ENCODE measurements at regions not wholly inside any gene's neighbourhood (a gene's known extent, or its start where the extent isn't known, plus 50 kb on each side); places are given as distances from the start of the nearest gene placed in this dataset.
"Not testable (repeated sequence)": the region's sequence is repeated elsewhere in the genome, so short reads cannot be mapped to it uniquely, and the experiment has no call there.

DNA sequence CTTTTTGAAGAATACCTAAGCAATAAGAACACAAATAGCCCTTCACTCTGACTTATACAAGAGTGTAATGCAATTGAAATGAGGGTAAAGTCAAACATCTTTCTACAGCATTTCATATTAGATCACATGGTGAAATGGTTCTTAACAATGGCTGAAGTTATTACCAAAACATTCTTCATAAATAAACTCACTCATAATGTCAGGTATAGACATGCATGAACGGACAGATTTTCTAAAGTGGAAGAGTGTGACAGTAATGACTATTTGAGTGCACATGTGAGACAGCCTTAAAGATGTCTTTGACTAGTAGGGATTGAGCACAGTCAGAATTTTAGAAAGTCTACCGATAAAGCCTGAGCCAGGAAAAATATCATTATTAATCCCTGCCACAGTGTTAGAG lies 471.0 kb downstream of the ZPLD1 start:
- no peak for DNase-seq (ENCODE audit: low read depth, low spot score)

DNA sequence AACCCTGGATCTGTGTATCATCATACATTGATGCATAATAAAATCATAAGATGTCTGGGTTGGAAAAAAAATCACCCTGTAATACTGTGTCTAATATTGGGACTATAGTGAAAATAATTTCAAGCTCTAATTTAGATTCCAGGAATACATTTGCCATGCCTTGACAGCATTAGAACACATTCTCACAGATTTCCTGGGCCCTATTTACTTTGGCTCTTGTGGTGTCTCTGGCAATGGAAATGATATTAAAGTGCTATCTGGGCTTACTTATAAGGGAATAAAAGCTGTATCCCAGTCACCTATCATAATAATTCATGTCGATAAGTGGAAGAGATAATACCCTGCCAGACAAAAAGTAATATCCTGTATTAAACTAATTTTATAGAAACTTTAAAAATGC lies 472.0 kb downstream of the ZPLD1 start:
- no peak for DNase-seq (ENCODE audit: low read depth, low spot score)

DNA sequence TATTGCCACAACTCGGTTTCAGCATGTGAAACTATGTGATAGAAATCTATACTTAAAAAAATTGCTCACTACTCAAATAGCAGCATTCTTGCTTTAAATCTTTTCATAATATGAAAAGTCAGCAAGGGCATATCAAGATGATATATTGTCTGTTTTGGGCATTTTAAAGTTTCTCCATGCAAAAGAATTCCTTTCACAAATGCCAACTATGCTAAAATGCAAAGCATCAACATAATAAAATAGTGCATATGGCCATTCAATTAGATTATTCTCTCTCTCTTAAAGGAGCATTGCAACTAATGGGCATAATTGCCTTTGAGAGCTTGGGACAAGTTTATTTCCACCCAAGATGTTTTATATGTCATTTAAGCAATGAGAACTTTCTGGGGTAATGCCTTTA lies 475.1 kb downstream of the ZPLD1 start:
- DNase-seq (ENCODE audit: low read depth, low spot score): no peak

DNA sequence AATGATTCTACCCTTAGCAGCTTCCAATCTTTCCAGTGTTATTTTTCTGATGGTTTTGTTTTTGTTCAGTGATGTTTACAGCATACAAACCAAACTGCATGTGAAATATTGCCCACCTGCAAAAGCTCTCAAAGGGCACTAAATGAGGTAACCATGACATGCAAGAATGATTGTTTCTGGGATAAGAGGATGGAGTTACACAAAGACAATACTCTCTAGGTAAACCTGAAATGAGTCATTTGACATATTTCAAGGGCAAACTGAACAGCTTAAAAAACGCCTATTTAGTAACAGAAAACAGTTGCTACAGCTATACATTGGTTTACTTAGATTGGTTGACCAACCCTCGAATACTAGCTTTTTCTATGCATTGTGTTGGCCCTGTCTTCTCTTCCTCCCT lies 481.7 kb downstream of the ZPLD1 start:
- no peak for DNase-seq (ENCODE audit: low read depth, low spot score)

DNA sequence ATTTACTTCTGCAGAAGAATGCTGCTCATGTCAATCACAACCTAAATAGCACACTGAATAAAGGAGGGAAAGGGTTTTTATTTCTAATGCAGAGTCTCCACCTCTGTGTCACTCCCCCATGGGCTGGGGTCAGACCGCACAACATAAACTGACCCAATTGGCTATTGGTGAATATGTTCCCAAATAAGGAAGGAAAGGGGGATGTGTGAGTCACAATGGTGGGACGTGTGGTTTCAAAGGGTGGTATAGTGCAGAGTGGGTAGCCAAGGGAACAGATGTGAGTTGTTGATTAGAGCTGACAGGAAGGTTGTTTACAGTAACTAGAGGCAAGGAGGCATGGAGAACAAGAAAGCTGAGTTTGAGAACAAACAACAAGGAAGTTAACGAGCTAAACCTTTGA lies 491.8 kb downstream of the ZPLD1 start:
- DNase-seq (ENCODE audit: low read depth, low spot score): no peak

DNA sequence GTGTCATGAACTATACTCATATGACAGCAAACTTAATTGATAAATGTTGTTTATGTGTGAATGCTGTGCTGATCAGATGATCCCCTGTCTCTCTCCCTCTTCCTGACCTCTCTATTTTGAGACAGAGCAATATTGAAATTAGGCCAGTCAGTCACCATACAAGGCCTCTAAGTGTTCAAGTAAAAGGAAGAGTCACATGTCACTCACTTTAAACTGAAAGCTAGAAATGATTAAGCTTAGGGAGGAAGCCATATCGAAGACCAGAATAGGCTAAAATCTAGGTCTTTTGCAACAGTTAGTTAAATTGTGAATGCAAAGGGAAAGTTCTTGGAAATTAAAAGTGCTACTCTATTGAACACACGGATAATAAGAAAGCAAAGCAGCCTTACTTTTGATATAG lies 498.6 kb downstream of the ZPLD1 start:
- no peak for DNase-seq (ENCODE audit: low read depth, low spot score)

DNA sequence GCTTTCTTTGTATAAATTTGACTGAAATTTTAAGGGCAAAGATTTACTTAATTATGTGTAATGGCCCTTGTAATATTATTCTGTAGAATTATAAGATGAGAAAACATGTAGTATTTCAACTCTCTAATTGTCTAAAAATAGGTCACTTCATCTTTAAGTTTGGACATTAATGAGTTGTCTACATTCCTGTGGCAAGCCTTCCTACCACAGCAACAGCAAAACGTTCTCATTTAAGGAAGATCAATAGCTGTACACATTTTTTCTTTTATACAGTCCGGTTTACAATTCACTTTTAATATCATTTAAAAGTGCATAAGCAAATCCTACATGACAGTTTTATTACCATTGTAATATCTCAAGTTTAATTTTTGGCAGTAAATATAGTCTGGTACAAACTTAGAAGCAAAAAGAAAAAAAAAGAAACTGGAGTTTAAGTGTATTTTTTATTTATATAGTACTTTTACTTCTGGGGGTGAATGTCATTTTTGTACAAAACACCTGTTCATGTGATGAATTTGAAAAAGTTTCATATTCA lies 501.8 kb downstream of the ZPLD1 start:
- no peak for DNase-seq (ENCODE audit: low read depth, low spot score)

DNA sequence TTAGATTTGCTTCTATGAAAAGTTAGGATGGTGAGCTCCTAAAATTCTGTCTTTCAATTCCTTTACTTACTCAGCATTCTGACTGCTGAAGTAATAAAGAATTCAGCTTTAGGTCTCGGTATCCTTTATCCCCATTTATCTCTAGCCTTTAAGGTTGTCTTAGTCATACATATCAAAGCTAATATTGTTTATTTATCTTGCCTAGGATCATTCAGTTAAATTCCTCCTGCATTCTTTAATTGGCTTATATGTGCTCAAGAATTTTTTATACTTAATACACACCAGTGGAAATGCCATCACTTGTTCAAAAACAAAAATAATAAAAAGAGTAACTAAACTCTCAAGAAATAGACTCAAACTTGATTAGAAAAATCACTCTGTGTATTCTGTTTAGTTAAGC lies 507.0 kb downstream of the ZPLD1 start:
- no peak for DNase-seq (ENCODE audit: low read depth, low spot score)

DNA sequence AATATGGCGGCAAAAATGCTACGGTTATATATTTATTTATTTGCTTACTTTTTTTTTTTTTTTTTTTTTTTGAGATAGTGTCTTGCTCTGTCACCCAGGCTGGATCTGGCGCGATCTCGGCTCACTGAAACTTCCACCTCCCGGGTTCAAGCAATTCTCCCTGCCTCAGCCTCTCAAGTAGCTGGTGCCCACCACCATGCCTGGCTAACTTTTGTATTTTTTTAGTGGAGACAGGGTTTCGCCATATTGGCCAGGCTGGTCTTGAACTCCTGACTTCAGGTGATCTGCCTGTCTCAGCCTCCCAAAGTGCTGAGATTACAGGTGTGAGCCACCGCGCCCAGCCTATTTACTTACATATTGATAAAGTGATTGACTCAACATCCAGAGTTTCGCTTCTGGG lies 511.6 kb downstream of the ZPLD1 start:
- not testable (repeated sequence) for DNase-seq (ENCODE audit: low read depth, low spot score)

DNA sequence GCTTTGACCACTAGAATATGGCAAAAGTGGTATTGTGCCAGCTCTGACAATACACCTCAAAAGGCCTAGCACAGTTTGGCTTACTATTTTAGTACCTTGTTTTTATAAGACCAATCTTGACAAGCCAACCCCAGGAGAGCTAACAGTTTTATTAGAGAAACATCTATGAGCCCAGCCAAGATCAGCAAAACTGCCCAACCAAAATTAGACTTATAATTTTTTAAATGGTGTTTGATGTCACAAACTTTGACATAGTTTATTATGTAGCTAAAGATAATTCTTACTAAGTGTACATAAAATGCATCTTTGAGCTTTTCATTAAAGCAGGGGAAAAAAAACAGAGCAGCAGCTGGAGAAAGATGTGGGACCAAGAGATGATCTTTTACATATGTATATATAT lies 537.5 kb downstream of the ZPLD1 start:
- DNase-seq (ENCODE audit: low read depth, low spot score): no peak

DNA sequence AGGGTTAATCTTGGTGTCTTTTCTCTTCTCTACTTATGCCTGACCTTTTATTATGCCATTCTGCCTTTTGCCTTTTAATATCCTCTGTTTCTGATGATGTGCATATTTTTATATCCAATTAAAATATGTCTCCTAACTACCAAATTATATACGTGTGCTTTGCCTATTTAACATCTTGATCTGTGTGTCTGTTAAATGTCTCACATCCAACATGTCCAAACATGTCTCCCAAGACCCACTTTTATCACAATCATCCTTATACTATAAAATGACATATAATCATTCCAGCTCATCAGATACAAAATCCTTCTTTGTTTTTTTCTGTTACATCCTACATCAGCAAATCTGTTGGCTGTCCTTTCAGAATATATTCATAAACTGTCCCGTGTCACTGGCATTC lies 539.5 kb downstream of the ZPLD1 start:
- DNase-seq (ENCODE audit: low read depth, low spot score): no peak

DNA sequence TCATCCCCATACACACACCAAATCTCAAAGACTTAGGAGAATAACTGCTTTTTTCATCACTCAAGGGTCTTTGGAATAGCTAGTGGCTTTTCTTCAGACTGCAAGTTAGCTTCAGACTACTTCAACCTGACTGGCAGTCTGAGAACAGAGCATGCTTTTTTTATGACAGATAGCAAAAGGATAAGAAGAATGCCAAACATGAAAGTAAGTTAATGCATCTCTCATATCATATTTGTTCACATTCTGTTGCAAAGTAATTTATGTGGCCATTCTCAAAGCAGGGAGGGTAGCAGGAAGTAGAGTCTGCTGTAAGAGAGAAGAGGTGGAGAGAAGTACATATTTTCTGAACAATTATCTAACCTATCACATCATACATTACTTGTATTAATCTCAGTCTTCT lies 544.4 kb downstream of the ZPLD1 start:
- DNase-seq (ENCODE audit: low read depth, low spot score): no peak

DNA sequence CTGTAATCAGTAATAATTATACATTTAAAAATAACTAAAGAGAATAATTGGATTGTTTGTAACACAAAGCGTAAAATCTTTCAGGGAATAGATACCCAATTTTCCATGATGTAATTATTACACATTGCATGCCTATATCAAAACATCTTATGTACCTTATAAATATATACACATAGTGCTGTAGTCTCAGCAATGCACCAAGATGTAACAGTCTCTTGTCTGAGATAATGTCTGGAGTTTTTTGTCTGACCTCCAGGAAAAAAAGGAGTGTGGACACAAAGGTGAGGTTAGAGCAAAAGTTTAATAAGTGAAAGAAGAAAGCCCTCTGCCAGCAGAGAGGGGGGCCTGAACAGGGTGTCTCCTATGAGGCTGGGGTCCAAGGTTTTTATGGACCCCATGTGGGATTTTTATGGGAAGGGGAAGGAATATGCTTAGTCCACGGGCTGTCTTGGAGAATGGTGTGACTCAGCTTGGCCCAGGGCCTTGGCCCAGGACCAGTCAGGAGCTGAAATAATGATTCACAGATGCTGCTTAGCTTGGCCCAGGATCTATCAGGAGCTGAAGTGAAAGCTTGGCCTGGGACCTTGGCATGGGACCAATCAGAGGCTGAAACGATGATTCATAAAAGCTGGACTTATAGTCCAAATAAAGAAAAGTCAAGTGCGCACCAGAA lies 545.0 kb downstream of the ZPLD1 start:
- no peak for DNase-seq (ENCODE audit: low read depth, low spot score)

DNA sequence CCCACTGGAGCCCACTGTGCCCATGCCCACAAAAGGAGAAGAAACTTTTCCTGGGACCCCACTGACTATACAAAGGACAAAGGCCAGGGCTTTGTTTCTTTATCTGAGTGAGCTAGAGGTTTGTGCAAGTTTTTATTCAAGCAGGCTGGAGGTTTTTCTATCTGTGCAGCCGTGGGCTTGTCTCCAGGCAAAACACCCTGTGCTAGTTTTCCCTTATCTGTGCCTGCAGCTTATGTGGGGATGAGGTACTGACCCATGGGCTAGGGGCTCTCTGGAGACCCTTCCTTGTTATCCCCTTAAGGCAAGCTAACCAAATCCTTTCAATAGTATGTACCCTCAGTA lies 545.5 kb downstream of the ZPLD1 start:
- DNase-seq (ENCODE audit: low read depth, low spot score): no peak

DNA sequence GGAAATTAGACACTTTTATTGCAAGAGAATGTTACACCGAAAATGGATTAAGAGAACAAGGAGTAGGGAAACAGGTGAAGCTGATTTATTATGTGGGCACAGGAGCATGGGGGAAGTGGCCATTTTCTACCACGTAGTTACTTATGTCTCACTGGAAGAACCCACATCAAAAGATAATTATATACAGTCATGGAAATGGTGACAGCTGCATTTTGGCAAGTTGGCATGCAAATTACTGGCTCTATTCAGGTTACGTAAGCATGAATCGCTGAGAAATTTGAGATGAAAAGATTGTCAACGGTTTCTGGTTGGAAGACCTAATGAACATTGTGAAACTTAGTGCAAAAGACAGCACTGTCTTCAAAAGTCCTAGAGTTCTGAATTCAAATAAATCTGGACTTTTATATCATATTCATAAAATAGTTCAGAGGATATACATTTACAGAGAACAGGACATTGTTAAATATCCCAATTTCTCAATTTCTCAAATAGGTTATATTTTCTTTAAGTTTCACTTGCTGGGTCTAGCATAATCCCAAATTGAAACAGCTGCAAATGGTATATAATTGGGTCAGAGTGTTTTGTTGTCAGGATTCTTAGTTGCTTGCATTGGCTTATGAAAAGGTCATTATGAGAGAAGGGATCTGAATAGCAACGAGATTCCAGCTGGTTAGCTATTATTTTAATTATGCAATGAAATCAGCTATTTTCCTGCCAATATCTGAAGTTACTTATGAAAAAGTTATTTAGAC lies 567.8 kb downstream of the ZPLD1 start:
- no peak for DNase-seq (ENCODE audit: low read depth, low spot score)

DNA sequence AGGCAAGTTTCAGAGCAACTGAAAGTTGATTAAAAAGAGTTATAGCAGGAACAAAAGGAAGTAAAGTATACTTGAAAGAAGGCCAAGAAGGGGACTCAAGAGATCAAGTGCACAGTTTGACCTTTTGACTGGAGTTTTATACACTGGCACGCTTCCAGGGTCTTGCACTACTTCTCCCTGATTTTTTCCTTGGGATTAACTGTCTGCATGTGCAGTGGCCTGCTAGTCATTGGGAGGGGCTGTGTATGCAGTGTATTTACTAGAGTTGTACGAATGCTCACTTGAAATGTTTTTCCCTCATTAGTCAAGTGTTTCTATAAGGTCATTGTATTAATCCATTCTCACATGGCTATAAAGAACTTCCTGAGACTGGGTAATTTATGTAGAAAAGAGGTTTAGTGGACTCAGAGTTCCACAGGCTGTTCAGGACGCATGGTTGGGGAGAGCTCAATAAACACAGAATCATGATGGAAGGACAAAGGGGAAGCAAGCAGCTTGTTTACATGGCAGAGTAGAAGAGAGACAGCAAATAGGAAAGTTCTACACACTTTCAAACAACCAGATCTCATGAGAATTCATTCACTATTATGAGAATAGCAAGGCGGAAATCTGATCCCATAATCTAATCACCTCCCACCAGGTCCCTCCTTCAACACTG lies 571.8 kb downstream of the ZPLD1 start:
- no peak for DNase-seq (ENCODE audit: low read depth, low spot score)

DNA sequence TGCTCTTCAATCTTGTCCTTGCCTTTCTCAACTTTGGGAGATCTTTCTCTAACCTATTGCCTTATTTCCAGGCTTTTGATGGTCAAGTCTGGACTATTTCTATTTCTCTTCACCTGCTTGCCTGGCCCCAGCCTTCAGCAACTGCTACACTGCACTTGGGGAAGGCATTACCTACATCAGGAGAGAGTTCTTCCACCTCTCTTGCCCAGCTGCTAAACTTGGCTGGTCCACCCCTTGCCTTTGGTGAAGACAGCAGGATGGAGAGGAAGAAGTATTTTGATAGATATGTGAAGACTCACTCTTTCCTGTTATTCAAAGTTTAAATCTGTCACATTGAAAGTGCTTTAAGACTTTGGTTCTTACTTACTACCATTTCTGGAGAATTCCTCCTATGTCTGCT lies 574.8 kb downstream of the ZPLD1 start:
- no peak for DNase-seq (ENCODE audit: low read depth, low spot score)

DNA sequence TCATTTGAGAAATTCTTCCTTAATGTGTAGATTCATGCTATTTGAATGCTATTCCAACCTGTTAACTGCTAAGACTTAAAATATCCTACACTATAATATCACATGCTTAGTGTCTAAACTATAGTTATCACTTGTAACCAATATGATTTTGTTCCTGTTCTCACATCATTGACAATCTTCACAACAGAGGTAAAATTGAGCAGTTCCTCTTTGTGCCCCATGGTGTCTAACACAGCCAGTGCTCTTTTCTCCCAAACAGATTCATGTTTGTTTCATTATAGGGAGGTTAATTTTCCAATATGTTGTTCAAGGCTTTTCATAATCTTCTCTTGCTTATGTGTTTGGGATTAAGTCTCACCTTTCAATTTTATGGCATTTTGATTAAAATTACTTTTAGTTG lies 591.1 kb downstream of the ZPLD1 start:
- DNase-seq (ENCODE audit: low read depth, low spot score): no peak

DNA sequence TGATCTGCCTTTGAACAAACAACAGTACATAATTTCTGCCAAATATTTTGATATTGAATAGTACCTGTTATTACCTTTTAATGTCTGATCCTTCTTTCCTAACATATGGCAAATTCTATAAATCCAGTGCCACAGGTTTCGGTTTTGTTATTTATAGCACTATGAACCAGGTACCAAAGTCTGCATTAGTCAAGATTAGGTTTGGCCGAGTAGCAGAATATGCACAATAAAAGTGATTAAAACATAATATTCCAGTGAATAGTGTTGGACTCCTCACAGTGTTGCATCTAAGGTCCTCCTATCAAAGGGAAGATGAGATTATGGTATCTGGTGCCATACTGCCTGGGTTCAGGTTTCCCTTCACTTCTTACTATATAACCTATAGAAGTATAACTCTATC lies 599.0 kb downstream of the ZPLD1 start:
- DNase-seq (ENCODE audit: low read depth, low spot score): no peak

DNA sequence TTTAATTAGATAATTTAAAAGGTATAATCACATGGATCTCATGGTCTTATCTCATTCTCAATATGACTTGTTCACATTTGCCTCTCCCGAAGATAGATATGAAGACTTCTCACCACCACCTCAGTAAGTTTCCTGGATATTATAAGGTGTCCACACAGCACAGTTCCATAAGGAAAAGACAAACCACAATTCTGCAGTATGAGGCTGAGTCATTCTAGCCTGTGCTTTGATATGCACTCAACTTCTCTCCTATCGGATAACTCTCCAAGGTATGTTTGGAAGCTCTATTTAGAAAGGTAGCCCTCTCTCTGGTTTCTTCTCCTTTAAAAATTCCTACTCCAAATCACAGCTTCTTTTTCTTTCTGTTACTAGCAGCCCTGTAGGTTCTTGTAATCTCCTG lies 612.8 kb downstream of the ZPLD1 start:
- DNase-seq (ENCODE audit: low read depth, low spot score): no peak

DNA sequence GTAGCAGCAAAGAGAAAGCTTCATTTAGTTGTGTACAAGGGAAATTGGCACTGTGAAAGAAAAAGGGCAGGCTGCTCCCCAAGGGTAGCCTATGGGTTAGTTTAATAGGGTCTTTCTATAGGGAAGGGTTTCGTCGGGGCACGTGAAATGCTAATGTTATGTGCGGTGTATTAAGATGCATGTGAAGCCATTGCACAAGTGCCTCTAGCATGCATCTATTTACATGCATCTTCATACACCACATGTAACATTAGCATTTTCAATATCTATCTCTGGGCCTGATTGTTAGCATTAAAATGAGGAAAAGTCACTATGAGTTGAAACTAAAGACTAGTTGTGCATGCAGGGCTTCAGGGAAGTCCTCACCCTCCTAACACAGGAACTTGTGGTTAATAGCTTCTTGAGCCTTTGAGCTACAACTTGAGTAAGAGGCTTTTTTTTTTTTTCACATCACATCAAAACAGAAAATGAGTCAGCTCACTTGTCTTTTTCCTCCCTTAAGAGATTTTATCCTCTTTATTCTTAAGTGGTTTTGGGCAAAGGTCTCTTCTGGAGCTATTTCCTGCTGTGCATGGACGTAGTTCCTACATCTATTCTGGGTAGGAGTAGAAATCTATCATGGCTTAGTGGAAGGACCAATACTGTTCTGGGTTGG lies 613.4 kb downstream of the ZPLD1 start:
- no peak for DNase-seq (ENCODE audit: low read depth, low spot score)

DNA sequence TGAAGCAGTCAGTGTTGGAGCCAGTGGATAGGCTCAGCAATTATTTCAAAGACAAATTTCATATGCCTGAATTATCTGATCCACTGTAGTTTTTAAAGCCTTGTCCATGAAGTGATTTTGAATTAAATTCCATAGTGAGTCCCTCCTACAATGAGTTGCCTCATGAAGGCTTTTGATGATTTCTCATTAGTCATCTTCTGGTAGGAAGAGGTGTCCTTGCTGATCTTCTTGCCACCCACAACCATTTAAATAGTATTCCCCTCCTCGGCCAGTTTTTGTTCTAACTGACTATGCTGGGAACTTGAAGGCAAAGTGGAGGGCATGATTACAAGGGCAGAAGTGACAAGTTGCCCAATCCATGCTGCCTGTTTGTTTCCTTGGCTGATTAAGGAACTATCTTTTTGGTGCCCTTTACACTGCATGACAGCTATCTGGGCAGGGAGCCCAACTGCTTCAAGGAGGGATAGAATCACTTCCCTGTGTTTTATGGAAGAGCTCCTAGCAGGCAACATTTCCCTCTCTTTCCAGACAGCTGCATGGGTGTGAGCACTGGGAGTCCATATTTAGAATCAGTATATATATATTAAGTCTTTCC lies 617.5 kb downstream of the ZPLD1 start:
- DNase-seq (ENCODE audit: low read depth, low spot score): no peak
